ENCODE measurements at regions not wholly inside any gene's neighbourhood (a gene's known extent, or its start where the extent isn't known, plus 50 kb on each side); places are given as distances from the start of the nearest gene placed in this dataset.

DNA sequence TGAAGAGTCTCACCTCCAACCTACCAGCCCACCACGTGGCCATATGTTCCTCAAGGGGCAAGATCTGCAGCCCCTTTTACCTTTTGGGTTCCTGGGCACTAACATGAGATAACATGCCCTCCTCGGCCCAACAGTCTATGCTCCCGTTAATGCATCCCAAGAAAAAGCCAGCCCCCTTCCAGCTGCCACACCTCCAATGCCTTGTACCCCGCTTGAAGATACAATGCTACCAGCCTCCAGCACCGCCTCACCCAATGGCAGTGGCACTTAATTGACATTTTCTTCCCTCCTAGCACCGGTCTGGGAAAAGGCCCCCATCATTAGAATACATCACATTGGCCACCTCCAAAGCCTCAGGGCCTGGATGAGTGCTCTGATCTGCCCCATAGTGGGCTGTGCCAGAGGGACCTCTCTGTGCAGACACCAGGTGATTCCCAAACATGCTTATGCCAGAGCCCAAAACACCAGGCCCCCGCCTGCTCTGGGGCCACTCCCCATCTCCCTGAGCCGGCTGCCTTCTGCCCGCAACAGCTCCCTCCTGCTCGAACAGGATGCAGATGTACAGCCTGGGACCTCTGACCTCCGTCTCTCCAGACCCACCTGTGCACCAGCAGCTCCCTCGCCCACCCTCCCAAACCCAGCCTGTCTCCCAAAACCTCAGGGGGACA, 118.3 kb downstream of the NCOR2 start:
- TF ChIP-seq, protein P1, sequence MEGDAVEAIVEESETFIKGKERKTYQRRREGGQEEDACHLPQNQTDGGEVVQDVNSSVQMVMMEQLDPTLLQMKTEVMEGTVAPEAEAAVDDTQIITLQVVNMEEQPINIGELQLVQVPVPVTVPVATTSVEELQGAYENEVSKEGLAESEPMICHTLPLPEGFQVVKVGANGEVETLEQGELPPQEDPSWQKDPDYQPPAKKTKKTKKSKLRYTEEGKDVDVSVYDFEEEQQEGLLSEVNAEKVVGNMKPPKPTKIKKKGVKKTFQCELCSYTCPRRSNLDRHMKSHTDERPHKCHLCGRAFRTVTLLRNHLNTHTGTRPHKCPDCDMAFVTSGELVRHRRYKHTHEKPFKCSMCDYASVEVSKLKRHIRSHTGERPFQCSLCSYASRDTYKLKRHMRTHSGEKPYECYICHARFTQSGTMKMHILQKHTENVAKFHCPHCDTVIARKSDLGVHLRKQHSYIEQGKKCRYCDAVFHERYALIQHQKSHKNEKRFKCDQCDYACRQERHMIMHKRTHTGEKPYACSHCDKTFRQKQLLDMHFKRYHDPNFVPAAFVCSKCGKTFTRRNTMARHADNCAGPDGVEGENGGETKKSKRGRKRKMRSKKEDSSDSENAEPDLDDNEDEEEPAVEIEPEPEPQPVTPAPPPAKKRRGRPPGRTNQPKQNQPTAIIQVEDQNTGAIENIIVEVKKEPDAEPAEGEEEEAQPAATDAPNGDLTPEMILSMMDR (IDR thresholded peaks at IDR 0.05 in 8 of 11, conservative IDR thresholded peaks at IDR 0.05 in 3 of 11), result no peak
- TF ChIP-seq POLR2A (IDR thresholded peaks at IDR 0.05) (no peak), POLR2AphosphoS5 (IDR thresholded peaks at IDR 0.05) (no peak)
